Dendritic cell treated with granulocyte-macrophage colony-stimulating factor and Interleukin-4, amounts not matched to agents 40 ng/mL and 50 ng/mL, for 4 days (primary cell): ENCODE measurements at regions not wholly inside any gene's neighbourhood (a gene's known extent, or its start where the extent isn't known, plus 50 kb on each side); places are given as distances from the start of the nearest gene placed in this dataset.

ENCODE experiments used
- H3K27ac Mint-ChIP-seq: one replicate; pipeline ENCODE4 v1.8.0; 2022; ENCODE audit warnings: mild to moderate bottlenecking, mixed read lengths
- H3K27me3 Mint-ChIP-seq: one replicate; pipeline ENCODE4 v1.8.0; 2022; ENCODE audit warnings: mild to moderate bottlenecking, mixed read lengths
- H3K36me3 Mint-ChIP-seq: one replicate; pipeline ENCODE4 v1.8.0; 2022; ENCODE audit warnings: low read depth, mixed read lengths
- H3K4me1 Mint-ChIP-seq: one replicate; pipeline ENCODE4 v1.8.0; 2022; ENCODE audit warnings: low read depth, mixed read lengths
- H3K4me3 Mint-ChIP-seq: one replicate; pipeline ENCODE4 v1.8.0; 2022; ENCODE audit warnings: mild to moderate bottlenecking, moderate library complexity, mixed read lengths
- H3K9me3 Mint-ChIP-seq: one replicate; pipeline ENCODE4 v1.8.0; 2022; ENCODE audit warnings: mixed read lengths
- intact Hi-C: fragments of 100-400 bp; cut with micrococcal nuclease; formaldehyde crosslinking; loops from one replicate; pipeline ENCODE4 v1.15.0; 2022

DNA sequence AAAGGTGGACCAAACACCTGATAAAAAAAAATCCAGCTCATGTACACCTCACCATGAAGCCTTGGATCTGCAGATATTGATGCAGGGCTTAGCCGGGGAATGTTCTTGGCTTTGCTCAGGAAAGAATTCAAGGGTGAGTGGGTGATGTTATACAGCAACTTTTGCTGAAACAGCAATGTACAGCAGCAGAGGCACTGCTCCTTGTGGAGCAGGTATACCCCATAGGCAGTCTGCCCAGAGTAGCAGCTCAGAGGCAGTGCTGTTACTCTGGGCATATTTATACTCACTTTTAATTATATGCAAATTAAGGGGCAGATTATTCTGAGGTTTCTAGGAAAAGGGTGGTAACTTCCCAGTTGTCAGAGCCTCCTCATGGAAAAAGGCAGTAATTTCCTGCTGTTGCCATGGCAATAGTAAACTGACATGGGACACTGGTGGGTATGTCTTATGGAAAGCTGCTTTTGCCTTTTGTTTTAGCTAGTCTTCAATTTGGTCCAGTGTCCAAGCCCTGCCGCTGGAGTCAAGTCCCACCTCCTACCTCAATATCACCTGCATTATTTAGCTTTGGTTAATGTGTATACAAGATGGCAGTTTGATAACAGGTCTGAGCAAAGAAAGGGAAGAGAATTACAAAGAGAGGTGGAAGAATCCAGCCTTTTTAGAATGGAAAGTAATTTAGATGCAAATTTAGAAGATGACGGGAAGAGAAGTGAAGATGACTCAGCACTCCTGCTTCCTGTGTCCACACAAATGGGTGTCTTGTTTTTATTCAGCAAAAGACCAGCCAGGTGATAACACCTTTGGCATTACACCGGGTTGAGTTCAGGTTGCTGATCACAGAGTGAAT, 110.1 kb upstream of the JAG1 start:
- H3K27me3 Mint-ChIP-seq: no peaks in the 10 kb centered on the region
- intact Hi-C loops: no loop called here

GRCh38 chr20:10784554-10785183, 110.9 kb upstream of the JAG1 start:
- Mint-ChIP-seq H3K27ac (no peak overlapping the region), H3K9me3 (no peaks in the 10 kb centered on the region), H3K27me3 (no peaks in the 10 kb centered on the region), H3K36me3 (no peaks in the 10 kb centered on the region), H3K4me3 (no peak overlapping the region), H3K4me1 (peaks cover 5% of the 10 kb centered on the region)
- intact Hi-C loops: no loop called here

More for the DNA sequence above, 110.1 kb upstream of the JAG1 start:
- H3K4me1 Mint-ChIP-seq: peaks cover 5% of the 10 kb centered on the region
- no peaks in the 10 kb centered on the region for H3K9me3 Mint-ChIP-seq
- no peak overlapping the region for H3K27ac Mint-ChIP-seq
- no peaks in the 10 kb centered on the region for H3K36me3 Mint-ChIP-seq
- no peak overlapping the region for H3K4me3 Mint-ChIP-seq

DNA sequence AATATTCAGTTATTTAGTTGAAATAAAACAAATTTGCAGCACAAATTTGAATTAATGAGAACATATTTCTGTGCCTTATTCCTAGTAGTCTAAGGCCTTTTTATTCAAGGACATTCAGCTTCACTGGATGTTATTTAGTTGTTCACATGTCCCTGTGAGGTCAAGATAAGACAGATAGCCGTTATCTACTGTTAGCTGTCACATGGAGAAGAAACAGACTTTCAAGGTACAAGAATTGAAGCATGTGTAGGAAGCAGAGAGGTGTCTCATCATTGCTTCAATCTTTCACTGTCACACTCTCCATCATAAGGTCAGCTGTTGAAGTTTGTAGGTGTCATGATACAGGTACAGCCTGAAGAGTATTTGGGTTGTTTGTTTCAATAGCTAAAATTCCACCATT, 112.9 kb upstream of the JAG1 start:
- Mint-ChIP-seq H3K27ac (no peak overlapping the region), H3K4me1 (peaks cover 5% of the 10 kb centered on the region), H3K27me3 (no peaks in the 10 kb centered on the region), H3K9me3 (no peaks in the 10 kb centered on the region), H3K4me3 (no peak overlapping the region), H3K36me3 (no peaks in the 10 kb centered on the region)
- intact Hi-C loops: no loop called here

GRCh38 chr20:10788055-10788454, 114.3 kb upstream of the JAG1 start:
- intact Hi-C loops: no loop called here
- H3K4me3 Mint-ChIP-seq: no peak overlapping the region
- H3K9me3 Mint-ChIP-seq: no peaks in the 10 kb centered on the region
- H3K27me3 Mint-ChIP-seq: no peaks in the 10 kb centered on the region
- no peaks in the 10 kb centered on the region for H3K36me3 Mint-ChIP-seq
- H3K4me1 Mint-ChIP-seq: peaks cover 5% of the 10 kb centered on the region
- no peak overlapping the region for H3K27ac Mint-ChIP-seq

GRCh38 chr20:10788877-10789276, 115.1 kb upstream of the JAG1 start:
- peaks cover 4% of the 10 kb centered on the region for H3K4me1 Mint-ChIP-seq
- intact Hi-C loops: no loop called here
- no peaks in the 10 kb centered on the region for H3K9me3 Mint-ChIP-seq
- H3K27me3 Mint-ChIP-seq: no peaks in the 10 kb centered on the region
- no peaks in the 10 kb centered on the region for H3K36me3 Mint-ChIP-seq
- no peak overlapping the region for H3K4me3 Mint-ChIP-seq
- no peak overlapping the region for H3K27ac Mint-ChIP-seq

DNA sequence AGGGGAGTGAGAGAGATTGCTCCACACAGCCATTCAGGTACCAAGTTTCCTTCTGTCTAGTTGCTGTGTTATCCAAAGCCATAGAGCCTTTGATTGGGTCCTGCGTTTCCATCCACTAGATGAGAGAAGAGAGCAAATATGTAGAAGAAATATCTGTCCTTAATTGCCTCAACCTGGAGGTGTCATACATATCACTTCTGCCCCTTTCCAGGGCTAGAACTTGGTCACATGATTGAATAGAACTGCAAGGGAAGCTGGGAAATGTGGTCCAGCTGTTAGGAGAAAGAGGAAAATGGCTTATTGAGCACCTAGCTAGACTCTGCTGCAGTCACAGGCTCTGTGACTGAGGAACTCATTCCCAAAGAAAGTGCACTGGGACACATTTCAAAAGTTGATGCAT, 115.6 kb upstream of the JAG1 start:
- no peaks in the 10 kb centered on the region for H3K36me3 Mint-ChIP-seq
- H3K4me1 Mint-ChIP-seq: no peaks in the 10 kb centered on the region
- H3K9me3 Mint-ChIP-seq: no peaks in the 10 kb centered on the region
- no peak overlapping the region for H3K4me3 Mint-ChIP-seq
- intact Hi-C loops: no loop called here
- no peaks in the 10 kb centered on the region for H3K27me3 Mint-ChIP-seq
- no peak overlapping the region for H3K27ac Mint-ChIP-seq

- intact Hi-C loops: no loop called here
- Mint-ChIP-seq H3K27ac (no peak overlapping the region), H3K4me3 (no peak overlapping the region), H3K36me3 (no peaks in the 10 kb centered on the region), H3K4me1 (no peaks in the 10 kb centered on the region), H3K9me3 (no peaks in the 10 kb centered on the region), H3K27me3 (no peaks in the 10 kb centered on the region)
Measured at GRCh38 chr20:10790013-10790412, 116.2 kb upstream of the JAG1 start.

GRCh38 chr20:10792291-10792690, 118.5 kb upstream of the JAG1 start:
- H3K27me3 Mint-ChIP-seq: peaks cover 1% of the 10 kb centered on the region

DNA sequence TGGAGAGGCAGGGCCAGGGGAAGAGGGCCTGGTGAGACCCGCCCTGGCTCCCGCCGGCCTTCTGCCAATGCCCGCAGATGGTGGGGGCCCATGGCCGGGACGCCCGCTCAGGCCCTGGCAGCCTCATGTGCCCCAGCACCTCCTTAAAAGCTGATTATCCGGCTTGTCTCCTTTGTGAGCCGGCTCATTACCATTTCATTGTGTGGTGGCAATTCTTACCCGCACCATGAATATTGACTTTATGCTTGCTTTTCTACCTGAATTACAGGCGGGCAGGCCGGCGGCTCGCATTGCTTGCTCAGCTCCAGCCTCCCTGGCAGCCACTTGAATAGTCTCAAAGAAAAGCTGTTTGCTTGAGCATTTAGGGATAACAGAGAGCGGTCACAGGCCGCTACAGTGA, 120.0 kb upstream of the JAG1 start:
- H3K27me3 Mint-ChIP-seq: peaks cover 1% of the 10 kb centered on the region
- no peaks in the 10 kb centered on the region for H3K36me3 Mint-ChIP-seq
- intact Hi-C loops: no loop called here
- no peak overlapping the region for H3K4me3 Mint-ChIP-seq
- no peaks in the 10 kb centered on the region for H3K9me3 Mint-ChIP-seq
- no peak overlapping the region for H3K27ac Mint-ChIP-seq
- H3K4me1 Mint-ChIP-seq: no peaks in the 10 kb centered on the region

More at GRCh38 chr20:10792291-10792690, 118.5 kb upstream of the JAG1 start:
- intact Hi-C loops: no loop called here
- Mint-ChIP-seq H3K36me3 (no peaks in the 10 kb centered on the region), H3K4me3 (no peak overlapping the region), H3K9me3 (no peaks in the 10 kb centered on the region), H3K4me1 (no peaks in the 10 kb centered on the region), H3K27ac (no peak overlapping the region)

DNA sequence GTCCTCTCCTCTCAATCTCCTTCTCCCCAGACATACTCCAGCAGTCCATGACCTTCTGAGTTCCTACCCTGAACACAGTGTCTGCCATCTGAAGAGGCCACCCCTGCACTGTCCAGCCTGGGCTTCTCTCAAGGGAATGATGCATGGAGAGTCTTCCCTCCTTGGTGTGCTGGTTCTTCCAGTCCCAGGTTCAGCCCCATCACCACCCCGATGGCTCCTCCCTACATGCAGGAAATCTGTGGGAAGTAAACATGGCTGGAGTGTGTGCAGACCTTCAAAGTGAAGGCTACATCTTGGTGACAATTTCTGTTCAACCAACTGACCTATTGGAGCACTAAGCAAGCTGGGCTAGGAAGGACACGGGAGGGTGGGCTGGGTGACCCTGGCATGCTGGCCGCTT, 121.0 kb upstream of the JAG1 start:
- intact Hi-C loops: no loop called here
- no peak overlapping the region for H3K27ac Mint-ChIP-seq
- H3K9me3 Mint-ChIP-seq: no peaks in the 10 kb centered on the region
- no peaks in the 10 kb centered on the region for H3K36me3 Mint-ChIP-seq
- H3K4me3 Mint-ChIP-seq: no peak overlapping the region
- H3K27me3 Mint-ChIP-seq: peaks cover 1% of the 10 kb centered on the region
- H3K4me1 Mint-ChIP-seq: no peaks in the 10 kb centered on the region

DNA sequence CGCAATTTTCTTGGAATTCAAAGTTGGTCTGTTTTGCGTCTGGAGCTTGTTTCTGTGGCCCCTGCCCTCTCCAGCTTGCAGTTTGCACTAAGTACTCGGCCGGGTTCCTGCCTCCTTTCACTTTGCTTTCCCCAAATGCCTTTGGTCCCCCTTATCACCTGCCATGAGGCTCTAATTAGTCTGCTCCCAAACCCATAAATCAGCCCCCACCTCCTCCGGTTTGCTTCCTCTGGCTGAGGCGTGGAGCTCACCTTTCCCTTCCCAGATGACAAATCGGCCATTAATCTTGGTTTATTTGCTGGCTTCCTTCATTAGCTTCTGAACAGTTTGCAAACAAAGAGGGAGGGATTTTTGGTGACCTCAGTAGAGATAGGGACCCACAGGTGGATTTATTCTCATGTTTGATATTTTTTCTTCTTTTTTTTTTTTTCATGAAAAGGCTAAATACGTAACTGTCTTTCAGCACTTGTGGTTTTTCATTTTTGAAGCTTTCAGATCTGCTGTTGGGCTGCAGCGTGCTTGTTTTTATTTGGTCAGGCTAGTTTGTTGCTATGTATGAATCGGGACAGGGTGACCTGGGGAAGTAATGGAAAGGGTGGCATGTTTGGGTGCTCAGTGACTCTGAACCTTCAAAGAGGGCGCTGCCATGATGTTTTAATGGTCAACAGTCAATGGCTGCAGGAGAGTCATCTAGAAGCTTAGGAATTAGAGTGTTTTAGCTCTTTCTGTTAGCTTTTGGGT, 121.7 kb upstream of the JAG1 start:
- H3K4me1 Mint-ChIP-seq: no peaks in the 10 kb centered on the region
- no peak overlapping the region for H3K27ac Mint-ChIP-seq
- no peaks in the 10 kb centered on the region for H3K36me3 Mint-ChIP-seq
- H3K27me3 Mint-ChIP-seq: peaks cover 1% of the 10 kb centered on the region
- intact Hi-C loops: no loop called here
- H3K4me3 Mint-ChIP-seq: no peak overlapping the region
- H3K9me3 Mint-ChIP-seq: no peaks in the 10 kb centered on the region

- intact Hi-C loops: no loop called here
- Mint-ChIP-seq H3K4me1 (no peaks in the 10 kb centered on the region), H3K36me3 (no peaks in the 10 kb centered on the region)
Measured at GRCh38 chr20:10798811-10799210, 125.0 kb upstream of the JAG1 start.

GRCh38 chr20:10799735-10800134, 125.9 kb upstream of the JAG1 start:
- intact Hi-C loops: no loop called here
- peaks cover 1% of the 10 kb centered on the region for H3K27me3 Mint-ChIP-seq
- no peak overlapping the region for H3K27ac Mint-ChIP-seq
- no peaks in the 10 kb centered on the region for H3K9me3 Mint-ChIP-seq
- H3K4me3 Mint-ChIP-seq: no peak overlapping the region
- no peaks in the 10 kb centered on the region for H3K4me1 Mint-ChIP-seq
- H3K36me3 Mint-ChIP-seq: no peaks in the 10 kb centered on the region

More at GRCh38 chr20:10798811-10799210, 125.0 kb upstream of the JAG1 start:
- Mint-ChIP-seq H3K27ac (no peak overlapping the region), H3K9me3 (no peaks in the 10 kb centered on the region), H3K27me3 (peaks cover 1% of the 10 kb centered on the region), H3K4me3 (no peak overlapping the region)

- no peaks in the 10 kb centered on the region for H3K9me3 Mint-ChIP-seq
- no peaks in the 10 kb centered on the region for H3K4me1 Mint-ChIP-seq
- peaks cover under 1% of the 10 kb centered on the region for H3K27me3 Mint-ChIP-seq
- no peaks in the 10 kb centered on the region for H3K36me3 Mint-ChIP-seq
- H3K27ac Mint-ChIP-seq: no peak overlapping the region
- H3K4me3 Mint-ChIP-seq: no peak overlapping the region
- intact Hi-C loops: no loop called here
Measured at GRCh38 chr20:10800288-10800687, 126.5 kb upstream of the JAG1 start.
